ENCODE measurements at regions not wholly inside any gene's neighbourhood (a gene's known extent, or its start where the extent isn't known, plus 50 kb on each side); places are given as distances from the start of the nearest gene placed in this dataset.

- TF ChIP-seq CTCF (IDR thresholded peaks at IDR 0.05): no peak
- no peak for TF ChIP-seq ZFX (IDR thresholded peaks at IDR 0.05; ENCODE audit: borderline replicate concordance)
These were observed 101.3 kb upstream of the GALNT15 start for GRCh38 chr3:16073203-16073602.

All from 22Rv1 (cell line).